ENCODE measurements at regions not wholly inside any gene's neighbourhood (a gene's known extent, or its start where the extent isn't known, plus 50 kb on each side); places are given as distances from the start of the nearest gene placed in this dataset.

GRCh38 chr5:143513720-143514119, 110.2 kb upstream of the NR3C1 start:
- Mint-ChIP-seq H3K4me1 (ENCODE audit: low read depth) (peaks cover 15% of the 10 kb centered on the region), H3K27me3 (ENCODE audit: low read depth) (no peaks in the 10 kb centered on the region), H3K4me3 (ENCODE audit: unreplicated experiment) (no peak overlapping the region), H3K36me3 (ENCODE audit: low read depth) (no peaks in the 10 kb centered on the region), H3K9me3 (ENCODE audit: low read depth) (no peaks in the 10 kb centered on the region), H3K27ac (ENCODE audit: unreplicated experiment) (no peak overlapping the region)
- no peak for DNase-seq (ENCODE audit: low spot score)
- no peak for TF ChIP-seq CTCF (IDR thresholded peaks at IDR 0.05)

- H3K27me3 Mint-ChIP-seq (ENCODE audit: low read depth): no peaks in the 10 kb centered on the region
- no peak for TF ChIP-seq CTCF (IDR thresholded peaks at IDR 0.05)
- H3K27ac Mint-ChIP-seq (ENCODE audit: unreplicated experiment): no peak overlapping the region
- H3K4me3 Mint-ChIP-seq (ENCODE audit: unreplicated experiment): no peak overlapping the region
- no peaks in the 10 kb centered on the region for H3K36me3 Mint-ChIP-seq (ENCODE audit: low read depth)
- no peak for DNase-seq (ENCODE audit: low spot score)
- no peaks in the 10 kb centered on the region for H3K9me3 Mint-ChIP-seq (ENCODE audit: low read depth)
- H3K4me1 Mint-ChIP-seq (ENCODE audit: low read depth): peaks cover 28% of the 10 kb centered on the region
These were observed 108.2 kb upstream of the NR3C1 start for GRCh38 chr5:143511736-143512135.

GRCh38 chr5:143509758-143510221, 106.3 kb upstream of the NR3C1 start:
- no peak for TF ChIP-seq CTCF (IDR thresholded peaks at IDR 0.05)
- H3K4me3 Mint-ChIP-seq (ENCODE audit: unreplicated experiment): no peak overlapping the region
- DNase-seq (ENCODE audit: low spot score): no peak
- H3K9me3 Mint-ChIP-seq (ENCODE audit: low read depth): peaks cover 9% of the 10 kb centered on the region
- no peaks in the 10 kb centered on the region for H3K36me3 Mint-ChIP-seq (ENCODE audit: low read depth)
- H3K4me1 Mint-ChIP-seq (ENCODE audit: low read depth): peaks cover 15% of the 10 kb centered on the region
- no peaks in the 10 kb centered on the region for H3K27me3 Mint-ChIP-seq (ENCODE audit: low read depth)
- H3K27ac Mint-ChIP-seq (ENCODE audit: unreplicated experiment): no peak overlapping the region

- DNase-seq (ENCODE audit: low spot score): no peak
- Mint-ChIP-seq H3K4me1 (ENCODE audit: low read depth) (peaks cover 22% of the 10 kb centered on the region), H3K36me3 (ENCODE audit: low read depth) (no peaks in the 10 kb centered on the region), H3K27ac (ENCODE audit: unreplicated experiment) (peak overlapping the region; percentile 8), H3K9me3 (ENCODE audit: low read depth) (peaks cover 9% of the 10 kb centered on the region), H3K4me3 (ENCODE audit: unreplicated experiment) (no peak overlapping the region), H3K27me3 (ENCODE audit: low read depth) (no peaks in the 10 kb centered on the region)
- TF ChIP-seq CTCF (IDR thresholded peaks at IDR 0.05): peak; percentile 46
These were observed 103.5 kb upstream of the NR3C1 start for GRCh38 chr5:143506836-143507552.

DNA sequence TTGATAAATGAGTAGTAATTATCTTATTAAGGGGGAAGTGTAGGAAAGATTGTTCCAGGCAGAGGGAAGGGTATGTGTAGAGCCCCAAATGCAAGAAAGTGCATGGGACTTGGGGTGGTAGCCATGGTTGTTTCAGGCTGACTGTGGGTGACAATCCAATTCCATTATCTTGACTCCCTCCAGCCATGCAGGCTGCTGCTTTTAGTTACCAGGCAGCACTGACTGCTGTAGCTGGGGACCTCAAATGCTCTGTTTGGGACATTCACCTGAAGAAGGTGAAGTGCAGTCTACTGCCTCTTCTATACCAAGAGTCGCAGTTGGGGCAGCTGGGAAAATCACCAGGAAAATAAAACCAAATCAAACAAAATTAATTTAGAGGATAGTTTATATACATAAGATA, 102.4 kb upstream of the NR3C1 start:
- Mint-ChIP-seq H3K36me3 (ENCODE audit: low read depth) (no peaks in the 10 kb centered on the region), H3K27me3 (ENCODE audit: low read depth) (no peaks in the 10 kb centered on the region), H3K4me1 (ENCODE audit: low read depth) (peaks cover 22% of the 10 kb centered on the region), H3K27ac (ENCODE audit: unreplicated experiment) (no peak overlapping the region), H3K9me3 (ENCODE audit: low read depth) (peaks cover 9% of the 10 kb centered on the region), H3K4me3 (ENCODE audit: unreplicated experiment) (no peak overlapping the region)
- no peak for TF ChIP-seq CTCF (IDR thresholded peaks at IDR 0.05)
- DNase-seq (ENCODE audit: low spot score): no peak

All from chondrocyte (in vitro differentiated cells).